Muscle of leg (tissue), 3 donors: ENCODE measurements at regions not wholly inside any gene's neighbourhood (a gene's known extent, or its start where the extent isn't known, plus 50 kb on each side); places are given as distances from the start of the nearest gene placed in this dataset.
A peak's percentile ranks its signal among the peaks of the same experiment; 100 is the strongest.

Source experiments
- DNase-seq: peaks from one replicate; pipeline ENCODE4 v3.0.0; 2013
- H3K27ac ChIP-seq: one replicate; pipeline ENCODE4 v1.5.1; 2013; ENCODE audit warnings: mild to moderate bottlenecking, low read length, control low read depth
- H3K27me3 ChIP-seq: one replicate; pipeline ENCODE4 v1.6.1; 2013; ENCODE audit warnings: low read length; ENCODE audit not compliant: control insufficient read depth, insufficient read depth
- H3K36me3 ChIP-seq: one replicate; pipeline ENCODE4 v1.6.1; 2013; ENCODE audit warnings: low read length; ENCODE audit not compliant: control insufficient read depth, insufficient read depth
- H3K4me1 ChIP-seq: one replicate; pipeline ENCODE4 v1.6.1; 2013; ENCODE audit warnings: low read length; ENCODE audit not compliant: control insufficient read depth, insufficient read depth
- H3K4me3 ChIP-seq: one replicate; pipeline ENCODE4 v1.5.1; 2013; ENCODE audit warnings: low read length, control low read depth
- H3K9me3 ChIP-seq: replicated peaks from 2 replicates; pipeline ENCODE4 v1.6.1; 2013; ENCODE audit warnings: low read depth, low read length; ENCODE audit not compliant: control insufficient read depth
- WGBS: methylation state at CpG from one replicate; pipeline ENCODE4 v1.1.5; 2013; ENCODE audit warnings: missing lambda C conversion rate; ENCODE audit not compliant: insufficient coverage; 5-methylcytosine and 5-hydroxymethylcytosine counted together

GRCh38 chr18:55794288-55795052 lies 206.5 kb upstream of the TCF4 start:
- 62% methylated on average over 3 of the region's 8 CpGs for WGBS
- Histone ChIP-seq H3K9me3 (no peaks in the 10 kb centered on the region), H3K36me3 (no peaks in the 10 kb centered on the region), H3K27ac (peak overlapping the region; percentile 91), H3K27me3 (no peaks in the 10 kb centered on the region), H3K4me1 (peaks cover 6% of the 10 kb centered on the region), H3K4me3 (no peak overlapping the region)
- peak; percentile 89 for DNase-seq

GRCh38 chr18:55790296-55790695 lies 202.3 kb upstream of the TCF4 start:
- peaks cover 6% of the 10 kb centered on the region for H3K4me1 ChIP-seq
- no peaks in the 10 kb centered on the region for H3K36me3 ChIP-seq
- H3K4me3 ChIP-seq = no peak overlapping the region
- no peaks in the 10 kb centered on the region for H3K9me3 ChIP-seq
- no peak overlapping the region for H3K27ac ChIP-seq
- no peak for DNase-seq
- no peaks in the 10 kb centered on the region for H3K27me3 ChIP-seq

GRCh38 chr18:55787536-55788073 lies 199.6 kb upstream of the TCF4 start:
- WGBS = 80% methylated on average over 3 of the region's 3 CpGs
- DNase-seq = no peak

GRCh38 chr18:55786651-55787272 lies 198.8 kb upstream of the TCF4 start:
- no peak for DNase-seq
- no peak overlapping the region for H3K27ac ChIP-seq
- H3K4me3 ChIP-seq = no peak overlapping the region
- 100% methylated on average over 1 of the region's 2 CpGs for WGBS
- H3K36me3 ChIP-seq = no peaks in the 10 kb centered on the region
- no peaks in the 10 kb centered on the region for H3K9me3 ChIP-seq
- no peaks in the 10 kb centered on the region for H3K4me1 ChIP-seq
- no peaks in the 10 kb centered on the region for H3K27me3 ChIP-seq

More at GRCh38 chr18:55787536-55788073, 199.6 kb upstream of the TCF4 start:
- H3K27me3 ChIP-seq = no peaks in the 10 kb centered on the region
- H3K27ac ChIP-seq = no peak overlapping the region
- H3K9me3 ChIP-seq = no peaks in the 10 kb centered on the region
- no peak overlapping the region for H3K4me3 ChIP-seq
- H3K36me3 ChIP-seq = no peaks in the 10 kb centered on the region
- no peaks in the 10 kb centered on the region for H3K4me1 ChIP-seq

GRCh38 chr18:55783921-55784320 lies 195.9 kb upstream of the TCF4 start:
- H3K4me3 ChIP-seq = no peak overlapping the region
- no peaks in the 10 kb centered on the region for H3K36me3 ChIP-seq
- no peak overlapping the region for H3K27ac ChIP-seq
- no peaks in the 10 kb centered on the region for H3K27me3 ChIP-seq
- no peaks in the 10 kb centered on the region for H3K9me3 ChIP-seq
- H3K4me1 ChIP-seq = peaks cover 6% of the 10 kb centered on the region
- WGBS = no CpG with 5 or more reads among the region's 2 CpGs
- DNase-seq = no peak

- WGBS = 67% methylated on average over 1 of the region's 6 CpGs
- Histone ChIP-seq H3K4me1 (peaks cover 6% of the 10 kb centered on the region), H3K27me3 (no peaks in the 10 kb centered on the region), H3K4me3 (no peak overlapping the region), H3K36me3 (no peaks in the 10 kb centered on the region), H3K9me3 (no peaks in the 10 kb centered on the region), H3K27ac (no peak overlapping the region)
- DNase-seq = peak; percentile 89
These were observed 193.5 kb upstream of the TCF4 start for GRCh38 chr18:55781481-55781957.

- Histone ChIP-seq H3K36me3 (no peaks in the 10 kb centered on the region), H3K4me1 (peaks cover 6% of the 10 kb centered on the region), H3K27me3 (no peaks in the 10 kb centered on the region), H3K4me3 (peak overlapping the region; percentile 59), H3K27ac (peak overlapping the region; percentile 76), H3K9me3 (no peaks in the 10 kb centered on the region)
- WGBS = 0% methylated on average over 5 of the region's 9 CpGs
- DNase-seq = peak; percentile 73
These were observed 192.6 kb upstream of the TCF4 start for GRCh38 chr18:55780586-55781071.

- peaks cover 6% of the 10 kb centered on the region for H3K4me1 ChIP-seq
- no peaks in the 10 kb centered on the region for H3K27me3 ChIP-seq
- peak overlapping the region; percentile 59 for H3K4me3 ChIP-seq
- H3K9me3 ChIP-seq = no peaks in the 10 kb centered on the region
- no peaks in the 10 kb centered on the region for H3K36me3 ChIP-seq
- peak; percentile 74 for DNase-seq
- under 1% methylated on average over 88 of the region's 88 CpGs for WGBS
- H3K27ac ChIP-seq = peak overlapping the region; percentile 76
These were observed 191.9 kb upstream of the TCF4 start for GRCh38 chr18:55779691-55780585.

GRCh38 chr18:55778788-55779690 lies 191.0 kb upstream of the TCF4 start:
- Histone ChIP-seq H3K9me3 (no peaks in the 10 kb centered on the region), H3K27ac (peak overlapping the region; percentile 67), H3K4me1 (peaks cover 6% of the 10 kb centered on the region), H3K27me3 (no peaks in the 10 kb centered on the region), H3K4me3 (peak overlapping the region; percentile 59), H3K36me3 (no peaks in the 10 kb centered on the region)
- 6% methylated on average over 6 of the region's 17 CpGs for WGBS
- DNase-seq = peak; percentile 57
